ENCODE measurements at regions not wholly inside any gene's neighbourhood (a gene's known extent, or its start where the extent isn't known, plus 50 kb on each side); places are given as distances from the start of the nearest gene placed in this dataset.
"Not testable (repeated sequence)": the region's sequence is repeated elsewhere in the genome, so short reads cannot be mapped to it uniquely, and the experiment has no call there.

GRCh38 chrX:22534643-22535042 lies 261.9 kb downstream of the CBLL2 start:
- DNase-seq (ENCODE audit: low read depth), result peak; percentile 46

DNA sequence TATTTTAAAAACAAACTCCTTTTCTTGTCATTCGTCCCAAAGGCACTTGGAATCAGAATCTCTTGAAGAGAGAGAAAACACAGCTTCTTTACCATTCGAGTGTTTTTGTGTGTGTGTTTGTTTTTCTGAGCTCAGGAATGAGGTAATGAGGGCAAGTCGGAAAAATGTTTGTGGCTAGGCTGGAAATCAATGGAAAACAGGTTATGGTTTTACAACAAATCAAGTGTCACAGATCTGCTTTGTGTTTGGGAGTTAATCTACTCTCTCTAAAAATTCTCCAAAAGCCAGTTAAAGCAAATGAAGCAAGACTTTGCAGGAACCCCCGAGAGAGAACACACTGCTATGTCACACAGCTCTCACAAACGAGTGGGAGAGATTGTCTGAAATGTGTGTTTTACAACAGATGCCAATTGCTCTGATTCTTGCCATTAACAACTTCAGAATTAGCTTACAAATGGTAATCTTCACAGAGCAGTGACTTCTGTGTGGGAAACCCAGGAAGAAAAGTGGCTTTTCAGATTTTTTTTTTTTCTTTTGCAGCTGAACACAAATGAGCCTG lies 264.1 kb downstream of the CBLL2 start:
- peak; percentile 0 for DNase-seq (ENCODE audit: low read depth)

GRCh38 chrX:22538580-22538979 lies 265.9 kb downstream of the CBLL2 start:
- peak; percentile 4 for DNase-seq (ENCODE audit: low read depth)

DNA sequence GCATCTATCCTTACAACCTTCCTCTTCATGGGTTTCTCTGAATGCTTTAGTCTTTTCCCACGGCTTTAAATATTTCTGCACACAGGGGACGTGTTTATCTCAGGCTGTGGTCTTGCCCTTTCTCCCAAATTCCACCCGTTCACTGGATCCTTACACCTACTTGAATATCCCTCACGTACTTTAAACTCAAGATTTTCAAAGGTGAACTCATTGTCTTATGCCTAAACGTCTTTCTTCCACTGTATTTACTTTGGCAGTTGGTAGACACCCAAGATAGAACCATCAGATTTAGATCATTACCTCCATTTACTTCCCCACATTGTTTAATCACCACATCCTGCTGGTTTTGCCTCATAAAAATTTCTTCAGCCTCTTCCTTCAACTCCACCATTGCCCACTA lies 269.2 kb downstream of the CBLL2 start:
- no peak for DNase-seq (ENCODE audit: low read depth)

DNA sequence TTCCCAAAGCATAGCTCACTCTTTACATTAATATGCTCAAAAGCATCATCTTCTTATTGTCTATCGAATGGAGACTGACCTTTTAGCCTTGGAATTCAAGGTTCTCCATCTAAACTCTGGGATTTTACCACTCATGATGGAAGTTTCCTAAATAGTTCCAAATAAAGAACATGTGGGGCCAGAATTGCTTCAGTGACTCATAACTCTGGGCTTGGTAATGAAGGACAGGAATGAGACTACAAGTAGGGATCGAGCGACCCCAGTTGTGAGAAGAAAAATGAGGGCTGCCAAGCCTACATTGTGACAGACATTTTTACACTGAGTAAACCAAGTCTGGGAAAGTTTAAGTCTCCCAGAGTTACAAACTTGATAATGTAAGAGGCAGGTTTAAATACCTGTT lies 269.9 kb downstream of the CBLL2 start:
- no peak for DNase-seq (ENCODE audit: low read depth)

DNA sequence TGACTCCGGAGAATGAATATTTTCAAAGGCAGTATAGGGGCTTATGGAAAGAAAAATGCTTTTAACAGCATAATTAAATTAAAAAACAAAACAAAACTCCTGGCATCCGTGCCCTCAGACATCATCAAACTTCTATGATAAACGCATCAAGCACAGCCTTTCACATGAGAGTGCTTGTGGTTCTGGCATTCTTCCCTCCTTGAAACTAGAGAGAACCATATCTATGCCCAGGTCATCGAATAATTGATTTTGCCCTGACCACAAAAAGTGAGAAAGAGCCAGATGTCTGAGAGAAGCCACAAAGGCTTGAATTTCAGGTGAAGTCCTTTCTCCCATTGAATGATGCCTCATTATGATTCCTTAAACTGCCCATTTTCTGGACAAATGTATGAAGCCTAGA lies 286.8 kb downstream of the CBLL2 start:
- no peak for DNase-seq (ENCODE audit: low read depth)

- peak; percentile 21 for DNase-seq (ENCODE audit: low read depth)
These were observed 302.6 kb downstream of the CBLL2 start for GRCh38 chrX:22575161-22575845.

- peak; percentile 57 for DNase-seq (ENCODE audit: low read depth)
These were observed 304.5 kb downstream of the CBLL2 start for GRCh38 chrX:22577181-22577580.

- no peak for DNase-seq (ENCODE audit: low read depth)
These were observed 313.1 kb downstream of the CBLL2 start for GRCh38 chrX:22585831-22586230.

DNA sequence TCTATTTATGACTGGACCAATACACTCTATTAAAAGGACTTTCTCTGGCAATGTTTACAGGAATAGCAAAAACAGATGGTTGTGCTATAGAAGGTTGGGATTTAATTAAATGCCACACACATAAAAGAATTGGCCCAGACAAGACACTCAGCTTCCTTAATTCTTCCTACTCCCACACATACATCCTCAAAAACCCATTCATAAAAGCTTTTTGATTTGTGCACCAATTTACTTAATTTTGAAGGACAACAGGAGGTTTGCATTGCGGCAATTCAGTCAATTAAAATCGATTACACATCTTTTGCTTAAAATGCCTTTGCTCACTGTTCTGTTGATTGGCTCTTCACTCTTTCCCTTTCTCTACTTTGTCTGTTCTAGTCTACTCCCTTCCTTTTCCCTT lies 317.1 kb downstream of the CBLL2 start:
- no peak for DNase-seq (ENCODE audit: low read depth)

- DNase-seq (ENCODE audit: low read depth), result no peak
These were observed 322.1 kb downstream of the CBLL2 start for GRCh38 chrX:22594766-22595165.

DNA sequence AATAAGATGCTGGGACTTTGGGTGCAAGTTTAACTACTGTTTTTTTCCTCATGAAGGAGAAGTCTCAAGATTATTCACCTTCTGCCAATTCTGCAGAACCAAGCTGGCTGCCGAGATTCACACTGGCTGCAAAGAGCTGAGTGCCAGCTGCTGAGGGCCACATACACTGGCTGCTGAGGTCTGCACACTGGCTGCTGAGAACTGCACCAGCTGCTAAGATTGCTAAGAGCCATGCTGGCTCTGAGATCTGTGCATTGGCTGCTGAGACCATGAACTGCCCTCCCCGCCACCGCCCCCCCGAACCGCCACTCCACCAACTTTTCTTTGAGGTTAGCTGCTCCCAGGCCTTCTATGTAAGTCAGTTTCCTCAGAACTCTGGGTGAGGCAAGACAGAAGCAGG lies 330.3 kb downstream of the CBLL2 start:
- no peak for DNase-seq (ENCODE audit: low read depth)

- not testable (repeated sequence) for DNase-seq (ENCODE audit: low read depth)
These were observed 336.7 kb downstream of the CBLL2 start for GRCh38 chrX:22609452-22609851.

DNA sequence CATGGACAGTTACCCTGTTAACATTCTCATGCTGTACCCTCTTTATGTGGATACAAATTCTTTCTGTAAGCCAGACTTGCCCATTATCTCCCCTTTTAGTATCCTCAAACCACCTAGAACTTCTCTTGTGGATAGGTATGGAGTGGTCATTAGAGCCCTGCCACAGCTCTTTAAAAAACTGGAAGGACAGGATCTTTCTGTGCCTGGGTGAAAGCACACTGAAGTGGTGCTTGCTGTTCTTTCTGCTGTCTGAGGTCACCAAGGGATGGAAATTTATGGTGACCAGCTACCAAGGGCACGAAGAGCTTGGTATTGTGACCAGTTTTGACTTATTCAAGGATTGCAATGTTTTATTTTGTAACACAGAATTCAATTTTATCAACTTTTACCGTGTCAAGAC lies 344.2 kb downstream of the CBLL2 start:
- DNase-seq (ENCODE audit: low read depth), result no peak

GRCh38 chrX:22627576-22627975 lies 354.9 kb downstream of the CBLL2 start:
- no peak for DNase-seq (ENCODE audit: low read depth)

- DNase-seq (ENCODE audit: low read depth), result no peak
These were observed 355.6 kb downstream of the CBLL2 start for GRCh38 chrX:22628275-22628674.

- DNase-seq (ENCODE audit: low read depth), result peak; percentile 61
These were observed 356.5 kb downstream of the CBLL2 start for GRCh38 chrX:22629105-22629725.

DNA sequence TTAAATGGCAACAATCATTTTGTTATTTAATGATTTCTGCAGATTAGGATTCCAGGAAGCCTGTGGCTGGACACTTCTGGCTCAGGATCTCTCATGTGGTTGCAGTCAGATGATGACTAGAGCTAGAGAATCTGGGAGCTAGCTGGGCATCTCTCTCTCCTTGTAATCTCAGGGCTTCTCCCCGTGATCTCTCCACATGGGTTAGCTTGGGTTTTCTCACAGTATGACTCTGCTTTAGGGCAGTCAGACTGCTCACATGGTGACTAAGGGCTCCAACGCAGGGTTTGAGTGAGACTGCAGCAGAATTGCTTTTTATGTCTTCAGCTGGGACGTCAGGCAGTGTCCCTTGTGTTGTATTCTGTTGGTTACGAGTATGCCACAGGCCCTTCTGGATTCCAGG lies 361.4 kb downstream of the CBLL2 start:
- peak; percentile 71 for DNase-seq (ENCODE audit: low read depth)

GRCh38 chrX:22634751-22635150 lies 362.0 kb downstream of the CBLL2 start:
- peak; percentile 36 for DNase-seq (ENCODE audit: low read depth)

GRCh38 chrX:22648281-22648680 lies 351.5 kb upstream of the DDX53 start:
- no peak for DNase-seq (ENCODE audit: low read depth)

DNA sequence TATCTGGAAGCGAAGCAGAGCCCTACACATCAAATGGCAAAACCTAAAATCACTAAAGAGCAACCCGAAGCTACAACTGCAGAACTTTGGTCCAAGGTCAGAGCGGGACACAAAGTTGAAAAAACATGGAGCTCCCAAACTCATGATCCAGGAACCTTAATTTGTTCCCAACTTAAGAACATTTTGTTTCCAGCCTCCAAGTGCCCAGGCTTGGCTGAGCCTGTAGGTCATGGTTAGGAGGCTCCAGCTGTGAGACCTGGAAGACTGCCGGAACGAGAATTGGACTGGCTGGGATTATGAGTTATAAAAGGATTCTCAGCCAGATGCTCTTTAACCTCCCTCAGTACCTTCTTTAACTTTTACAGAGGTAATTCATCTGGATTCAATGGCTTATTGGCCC lies 349.1 kb upstream of the DDX53 start:
- DNase-seq (ENCODE audit: low read depth), result no peak

DNA sequence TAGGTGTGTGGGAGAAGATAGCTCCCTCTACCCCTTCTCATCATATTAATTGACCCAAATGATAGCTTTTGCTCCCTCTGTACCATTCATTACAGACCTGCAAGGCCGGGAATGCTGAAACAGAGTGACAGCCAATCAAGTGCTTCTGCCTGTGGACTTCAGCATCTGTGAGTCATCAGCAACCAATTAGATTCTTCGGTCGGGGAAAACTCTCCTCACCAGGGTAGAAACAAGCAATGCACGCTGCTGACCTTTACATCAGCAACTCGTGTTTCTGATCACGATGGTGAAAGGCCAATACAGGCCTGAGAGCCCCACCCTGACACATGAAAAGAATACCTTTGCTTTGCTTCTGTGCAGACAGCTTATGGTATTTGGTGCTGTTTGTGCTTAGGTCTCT lies 347.2 kb upstream of the DDX53 start:
- DNase-seq (ENCODE audit: low read depth), result peak; percentile 41

GRCh38 chrX:22660756-22661155 lies 339.0 kb upstream of the DDX53 start:
- no peak for DNase-seq (ENCODE audit: low read depth)

GRCh38 chrX:22662776-22663175 lies 337.0 kb upstream of the DDX53 start:
- no peak for DNase-seq (ENCODE audit: low read depth)

Data from amniotic epithelial cell (primary cell).